ENCODE measurements at regions not wholly inside any gene's neighbourhood (a gene's known extent, or its start where the extent isn't known, plus 50 kb on each side); places are given as distances from the start of the nearest gene placed in this dataset.

DNA sequence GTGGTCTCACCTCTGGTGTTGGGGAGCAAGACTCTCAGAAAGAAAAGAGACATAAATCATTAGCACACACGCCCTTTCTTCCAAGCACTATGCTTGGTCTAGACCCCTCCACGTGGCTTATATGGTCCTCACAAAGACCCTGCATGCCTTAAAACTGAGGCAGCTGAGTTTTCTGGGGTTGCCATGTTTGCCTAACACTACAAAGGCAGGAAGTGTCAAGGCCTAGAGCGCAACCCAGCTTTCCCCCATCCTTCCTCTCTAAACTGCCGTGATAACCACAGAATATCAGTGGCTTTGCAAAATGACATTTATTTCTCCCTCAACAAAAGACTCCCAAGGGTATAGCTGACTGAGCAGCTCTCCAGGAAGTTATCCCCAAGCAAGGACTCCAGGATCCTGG, 146.5 kb upstream of the TOP1 start:
- Histone ChIP-seq H3K36me3 (ENCODE audit: control insufficient read depth in 4 of 4, insufficient read depth in 3 of 4, low read depth in 1 of 4, low read length in 3 of 4) (no peaks in the 10 kb centered on the region), H3K9ac (ENCODE audit: low read depth in 1 of 2, low read length in 2 of 2) (no peak overlapping the region), H3K4me1 (ENCODE audit: control insufficient read depth in 4 of 4, insufficient read depth in 4 of 4, low read length in 3 of 4) (no peaks in the 10 kb centered on the region), H3K27me3 (ENCODE audit: control insufficient read depth in 4 of 4, insufficient read depth in 4 of 4, low read length in 3 of 4) (no peaks in the 10 kb centered on the region), H3K4me3 (ENCODE audit: low read depth in 1 of 3, low read length in 3 of 3) (no peak overlapping the region), H3K9me3 (ENCODE audit: control insufficient read depth in 4 of 4, low read length in 3 of 4) (peaks cover 0 to 5% (median 1%) of the 10 kb centered on the region in 4 donors), H3K27ac (ENCODE audit: low read depth in 1 of 2, low read length in 2 of 2) (no peak overlapping the region)
- WGBS: 82% methylated on average over 4 of the region's 4 CpGs
- TF ChIP-seq JUND (IDR thresholded peaks at IDR 0.05) (no peak), HNF4G (IDR thresholded peaks at IDR 0.05) (no peak), REST (IDR thresholded peaks at IDR 0.05) (no peak), FOXA2 (IDR thresholded peaks at IDR 0.05) (no peak), EGR1 (IDR thresholded peaks at IDR 0.05; ENCODE audit: low read depth in 2 of 2) (no peak), YY1 (IDR thresholded peaks at IDR 0.05) (no peak), TAF1 (conservative IDR thresholded peaks at IDR 0.05) (no peak), NR2F2 (IDR thresholded peaks at IDR 0.05) (no peak), RAD21 (IDR thresholded peaks at IDR 0.05) (no peak), HNF4A (conservative IDR thresholded peaks at IDR 0.05) (no peak)
- TF ChIP-seq, protein P1, sequence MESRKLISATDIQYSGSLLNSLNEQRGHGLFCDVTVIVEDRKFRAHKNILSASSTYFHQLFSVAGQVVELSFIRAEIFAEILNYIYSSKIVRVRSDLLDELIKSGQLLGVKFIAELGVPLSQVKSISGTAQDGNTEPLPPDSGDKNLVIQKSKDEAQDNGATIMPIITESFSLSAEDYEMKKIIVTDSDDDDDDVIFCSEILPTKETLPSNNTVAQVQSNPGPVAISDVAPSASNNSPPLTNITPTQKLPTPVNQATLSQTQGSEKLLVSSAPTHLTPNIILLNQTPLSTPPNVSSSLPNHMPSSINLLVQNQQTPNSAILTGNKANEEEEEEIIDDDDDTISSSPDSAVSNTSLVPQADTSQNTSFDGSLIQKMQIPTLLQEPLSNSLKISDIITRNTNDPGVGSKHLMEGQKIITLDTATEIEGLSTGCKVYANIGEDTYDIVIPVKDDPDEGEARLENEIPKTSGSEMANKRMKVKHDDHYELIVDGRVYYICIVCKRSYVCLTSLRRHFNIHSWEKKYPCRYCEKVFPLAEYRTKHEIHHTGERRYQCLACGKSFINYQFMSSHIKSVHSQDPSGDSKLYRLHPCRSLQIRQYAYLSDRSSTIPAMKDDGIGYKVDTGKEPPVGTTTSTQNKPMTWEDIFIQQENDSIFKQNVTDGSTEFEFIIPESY (IDR thresholded peaks at IDR 0.05): no peak
- no peak for DNase-seq (ENCODE audit: low spot score)

DNA sequence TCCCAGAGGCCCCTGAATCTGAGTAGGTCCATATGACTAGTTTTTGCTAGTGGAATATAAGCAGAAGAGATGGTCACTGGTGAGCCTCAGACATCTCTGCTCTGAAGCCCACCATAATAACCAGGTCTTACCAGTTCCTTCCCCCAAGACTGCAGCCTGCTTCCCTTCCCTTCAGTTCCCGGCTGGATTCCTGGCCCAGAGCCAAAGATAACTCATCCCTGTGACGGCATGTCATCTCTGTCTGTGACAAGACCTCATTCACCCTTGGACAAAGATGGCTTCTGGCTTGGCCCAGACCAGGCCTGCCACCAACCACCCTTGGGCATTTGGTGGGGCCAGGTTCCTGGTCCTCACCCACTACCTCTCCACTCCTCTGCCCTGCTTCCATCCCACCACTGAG, 145.5 kb upstream of the TOP1 start:
- no peaks in the 10 kb centered on the region for H3K27me3 ChIP-seq (ENCODE audit: control insufficient read depth in 4 of 4, insufficient read depth in 4 of 4, low read length in 3 of 4)
- H3K4me1 ChIP-seq (ENCODE audit: control insufficient read depth in 4 of 4, insufficient read depth in 4 of 4, low read length in 3 of 4): no peaks in the 10 kb centered on the region
- no peak overlapping the region for H3K4me3 ChIP-seq (ENCODE audit: low read depth in 1 of 3, low read length in 3 of 3)
- TF ChIP-seq REST (IDR thresholded peaks at IDR 0.05): no peak
- TF ChIP-seq, protein P1 (IDR thresholded peaks at IDR 0.05): no peak
- TF ChIP-seq HNF4G (IDR thresholded peaks at IDR 0.05): no peak
- no peak for TF ChIP-seq HNF4A (conservative IDR thresholded peaks at IDR 0.05)
- TF ChIP-seq, protein P2, sequence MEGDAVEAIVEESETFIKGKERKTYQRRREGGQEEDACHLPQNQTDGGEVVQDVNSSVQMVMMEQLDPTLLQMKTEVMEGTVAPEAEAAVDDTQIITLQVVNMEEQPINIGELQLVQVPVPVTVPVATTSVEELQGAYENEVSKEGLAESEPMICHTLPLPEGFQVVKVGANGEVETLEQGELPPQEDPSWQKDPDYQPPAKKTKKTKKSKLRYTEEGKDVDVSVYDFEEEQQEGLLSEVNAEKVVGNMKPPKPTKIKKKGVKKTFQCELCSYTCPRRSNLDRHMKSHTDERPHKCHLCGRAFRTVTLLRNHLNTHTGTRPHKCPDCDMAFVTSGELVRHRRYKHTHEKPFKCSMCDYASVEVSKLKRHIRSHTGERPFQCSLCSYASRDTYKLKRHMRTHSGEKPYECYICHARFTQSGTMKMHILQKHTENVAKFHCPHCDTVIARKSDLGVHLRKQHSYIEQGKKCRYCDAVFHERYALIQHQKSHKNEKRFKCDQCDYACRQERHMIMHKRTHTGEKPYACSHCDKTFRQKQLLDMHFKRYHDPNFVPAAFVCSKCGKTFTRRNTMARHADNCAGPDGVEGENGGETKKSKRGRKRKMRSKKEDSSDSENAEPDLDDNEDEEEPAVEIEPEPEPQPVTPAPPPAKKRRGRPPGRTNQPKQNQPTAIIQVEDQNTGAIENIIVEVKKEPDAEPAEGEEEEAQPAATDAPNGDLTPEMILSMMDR (IDR thresholded peaks at IDR 0.05; ENCODE audit: low read depth, low read length, missing input control): no peak
- no peak for TF ChIP-seq TAF1 (conservative IDR thresholded peaks at IDR 0.05)
- no peak for TF ChIP-seq GABPA (IDR thresholded peaks at IDR 0.05 in 1 of 2, conservative IDR thresholded peaks at IDR 0.05 in 1 of 2)
- TF ChIP-seq, protein P3, sequence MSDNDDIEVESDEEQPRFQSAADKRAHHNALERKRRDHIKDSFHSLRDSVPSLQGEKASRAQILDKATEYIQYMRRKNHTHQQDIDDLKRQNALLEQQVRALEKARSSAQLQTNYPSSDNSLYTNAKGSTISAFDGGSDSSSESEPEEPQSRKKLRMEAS (IDR thresholded peaks at IDR 0.05): no peak
- TF ChIP-seq NR2F2 (IDR thresholded peaks at IDR 0.05): no peak
- H3K9ac ChIP-seq (ENCODE audit: low read depth in 1 of 2, low read length in 2 of 2): no peak overlapping the region
- H3K9me3 ChIP-seq (ENCODE audit: control insufficient read depth in 4 of 4, low read length in 3 of 4): peaks cover 0 to 5% (median 1%) of the 10 kb centered on the region in 4 donors
- no peaks in the 10 kb centered on the region for H3K36me3 ChIP-seq (ENCODE audit: control insufficient read depth in 4 of 4, insufficient read depth in 3 of 4, low read depth in 1 of 4, low read length in 3 of 4)
- no peak overlapping the region for H3K27ac ChIP-seq (ENCODE audit: low read depth in 1 of 2, low read length in 2 of 2)
- DNase-seq (ENCODE audit: low spot score): no peak
- WGBS: 23% methylated on average over 2 of the region's 2 CpGs
